CD14-positive monocyte (primary cell): ENCODE measurements at regions not wholly inside any gene's neighbourhood (a gene's known extent, or its start where the extent isn't known, plus 50 kb on each side); places are given as distances from the start of the nearest gene placed in this dataset.

Source experiments
- DNase-seq, 3 donors: peaks; one replicate each; pipeline ENCODE4 v3.0.0-alpha.2; 2011 to 2022
- H2AFZ ChIP-seq: 2 replicates; pipeline ENCODE4 v1.6.0; 2012; ENCODE audit warnings: mild to moderate bottlenecking, low read depth, low read length, inconsistent platforms; ENCODE audit not compliant: insufficient read depth, poor library complexity, severe bottlenecking
- H3K27ac ChIP-seq, 2 donors: 1 replicate in 1 of 2; 2 replicates in 1 of 2; pipeline ENCODE4 v1.5.1; 2012 to 2013; ENCODE audit warnings: low read length in 2 of 2, control low read depth in 1 of 2, inconsistent platforms in 1 of 2, low read depth in 1 of 2, mild to moderate bottlenecking in 1 of 2
- H3K27me3 ChIP-seq, 2 donors: one replicate each; pipeline versions ENCODE4 v1.6.0 to v1.6.1; 2011 to 2013; ENCODE audit warnings: low read length in 2 of 2; ENCODE audit not compliant: control insufficient read depth in 2 of 2, insufficient read depth in 2 of 2
- H3K36me3 ChIP-seq, 2 donors: replicated peaks in 1 of 2; 1 replicate in 1 of 2; 2 replicates in 1 of 2; pipeline versions ENCODE4 v1.5.1 to v1.6.1; 2012 to 2013; ENCODE audit warnings: low read length in 2 of 2, control low read depth in 1 of 2, inconsistent platforms in 1 of 2, mild to moderate bottlenecking in 1 of 2; ENCODE audit not compliant: insufficient read depth in 2 of 2, control insufficient read depth in 1 of 2
- H3K4me1 ChIP-seq, 2 donors: 1 replicate in 1 of 2; 2 replicates in 1 of 2; pipeline versions ENCODE4 v1.5.1 to v1.6.1; 2012 to 2013; ENCODE audit warnings: low read length in 2 of 2, control low read depth in 1 of 2, inconsistent platforms in 1 of 2, mild to moderate bottlenecking in 1 of 2, moderate library complexity in 1 of 2; ENCODE audit not compliant: insufficient read depth in 2 of 2, control insufficient read depth in 1 of 2
- H3K4me2 ChIP-seq: replicated peaks from 2 replicates; pipeline ENCODE3; 2012; ENCODE audit warnings: low read length, moderate library complexity, mild to moderate bottlenecking; ENCODE audit not compliant: poor library complexity, severe bottlenecking; ENCODE audit errors: extremely low read depth
- H3K4me3 ChIP-seq, 3 experiments: fragments of 200-600 bp in 1 of 3; sonication (generic) in 1 of 3; replicated peaks in 1 of 3; 1 replicate in 2 of 3; 2 replicates in 1 of 3; pipeline ENCODE4 v1.5.1; 2011 to 2013; ENCODE audit warnings: low read length in 3 of 3, mild to moderate bottlenecking in 3 of 3, control low read depth in 2 of 3, low read depth in 2 of 3, inconsistent platforms in 1 of 3, moderate library complexity in 1 of 3
- H3K79me2 ChIP-seq: 2 replicates; pipeline ENCODE4 v1.6.0; 2012; ENCODE audit warnings: mild to moderate bottlenecking, control low read depth, inconsistent platforms, low read length, moderate library complexity; ENCODE audit not compliant: insufficient read depth
- H3K9ac ChIP-seq: 2 replicates; pipeline ENCODE4 v1.6.0; 2017; ENCODE audit warnings: low read length, mild to moderate bottlenecking; ENCODE audit not compliant: insufficient read depth, poor library complexity, severe bottlenecking
- H3K9me3 ChIP-seq, 2 donors: replicated peaks in 1 of 2; 1 replicate in 1 of 2; 2 replicates in 1 of 2; pipeline versions ENCODE4 v1.5.1 to v1.6.1; 2012 to 2013; ENCODE audit warnings: low read length in 2 of 2, control low read depth in 1 of 2; ENCODE audit not compliant: control insufficient read depth in 1 of 2, insufficient read depth in 1 of 2
- H4K20me1 ChIP-seq: 2 replicates; pipeline ENCODE4 v1.6.0; 2012; ENCODE audit warnings: mild to moderate bottlenecking, low read length, control low read depth, moderate library complexity; ENCODE audit not compliant: insufficient read depth
- H3K27ac Mint-ChIP-seq, 7 donors: one replicate each; pipeline ENCODE4 v1.8.0; 2020; ENCODE audit warnings: mild to moderate bottlenecking in 7 of 7, mixed read lengths in 7 of 7, moderate library complexity in 6 of 7, inconsistent platforms in 2 of 7
- H3K27me3 Mint-ChIP-seq, 3 donors: one replicate each; pipeline ENCODE4 v1.8.0; 2021 to 2022; ENCODE audit warnings: low read depth in 3 of 3, mild to moderate bottlenecking in 3 of 3, mixed read lengths in 3 of 3, moderate library complexity in 3 of 3, inconsistent platforms in 1 of 3
- H3K36me3 Mint-ChIP-seq, 2 donors: one replicate each; pipeline ENCODE4 v1.8.0; 2020; ENCODE audit warnings: mixed read lengths in 2 of 2, inconsistent platforms in 1 of 2, mild to moderate bottlenecking in 1 of 2
- H3K4me1 Mint-ChIP-seq: one replicate; pipeline ENCODE4 v1.8.0; 2020; ENCODE audit warnings: mild to moderate bottlenecking, mixed read lengths
- H3K4me3 Mint-ChIP-seq, 2 donors: one replicate each; pipeline ENCODE4 v1.8.0; 2020; ENCODE audit warnings: mild to moderate bottlenecking in 2 of 2, mixed read lengths in 2 of 2, moderate library complexity in 1 of 2
- H3K9me3 Mint-ChIP-seq, 7 donors: one replicate each; pipeline ENCODE4 v1.8.0; 2020 to 2022; ENCODE audit warnings: mixed read lengths in 7 of 7, mild to moderate bottlenecking in 6 of 7, moderate library complexity in 6 of 7, inconsistent platforms in 2 of 7
- CTCF ChIP-seq: fragments of 200-600 bp; IDR thresholded peaks from one replicate; pipeline ENCODE4 v1.8.0; 2022; ENCODE audit warnings: antibody characterized with exemption, mild to moderate bottlenecking
- whole genome bisulfite sequencing: methylation state at CpG from one replicate; pipeline ENCODE4 v1.1.5; 2013; ENCODE audit warnings: missing lambda C conversion rate; ENCODE audit not compliant: insufficient coverage; 5-methylcytosine and 5-hydroxymethylcytosine counted together
- intact Hi-C, 2 donors: fragments of 100-400 bp; cut with micrococcal nuclease; formaldehyde crosslinking; loops; one replicate each; pipeline versions ENCODE4 v1.15.0 to v1.15.1; 2023

GRCh38 chr7:136399385-136399784 lies 422.2 kb upstream of the MTPN start:
- Histone ChIP-seq H3K4me3 (no peak overlapping the region), H3K4me1 (no peaks in the 10 kb centered on the region), H3K9me3 (no peaks in the 10 kb centered on the region), H3K27ac (no peak overlapping the region), H3K36me3 (no peaks in the 10 kb centered on the region), H4K20me1 (no peaks in the 10 kb centered on the region), H3K79me2 (no peaks in the 10 kb centered on the region), H3K27me3 (no peaks in the 10 kb centered on the region), H3K4me2 (no peak overlapping the region), H3K9ac (no peak overlapping the region), H2AFZ (no peak overlapping the region)
- TF ChIP-seq CTCF: no peak
- no peak for DNase-seq
- H3K4me1 Mint-ChIP-seq: no peaks in the 10 kb centered on the region
- no peaks in the 10 kb centered on the region for H3K27me3 Mint-ChIP-seq
- no peak overlapping the region for H3K4me3 Mint-ChIP-seq
- no CpG with 5 or more reads among the region's 2 CpGs for WGBS
- H3K9me3 Mint-ChIP-seq: no peaks in the 10 kb centered on the region
- intact Hi-C loops: no loop called here
- H3K36me3 Mint-ChIP-seq: no peaks in the 10 kb centered on the region
- no peak overlapping the region for H3K27ac Mint-ChIP-seq

- Histone ChIP-seq H3K36me3 (no peaks in the 10 kb centered on the region), H3K9me3 (no peaks in the 10 kb centered on the region), H3K4me1 (no peaks in the 10 kb centered on the region), H3K9ac (no peak overlapping the region), H3K79me2 (no peaks in the 10 kb centered on the region), H3K27ac (no peak overlapping the region), H3K27me3 (no peaks in the 10 kb centered on the region), H3K4me3 (no peak overlapping the region), H3K4me2 (no peak overlapping the region), H4K20me1 (no peaks in the 10 kb centered on the region), H2AFZ (no peak overlapping the region)
- WGBS: 100% methylated on average over 1 of the region's 2 CpGs
- Mint-ChIP-seq H3K9me3 (peaks cover 0 to 2% (median 0%) of the 10 kb centered on the region in 7 donors), H3K36me3 (no peaks in the 10 kb centered on the region), H3K27me3 (no peaks in the 10 kb centered on the region), H3K27ac (no peak overlapping the region), H3K4me1 (no peaks in the 10 kb centered on the region), H3K4me3 (no peak overlapping the region)
- TF ChIP-seq CTCF: no peak
- DNase-seq: no peak
- intact Hi-C loops: no loop called here
Measured at GRCh38 chr7:136392856-136393255, 415.7 kb upstream of the MTPN start.
